Stimulated activated CD8-positive, alpha-beta memory T cell treated with anti-CD3 and anti-CD28 coated beads, Interleukin-12 subunit alpha, Interleukin-12 subunit beta, amount 100 ng/mL, for 24 hours (primary cell): ENCODE measurements at regions not wholly inside any gene's neighbourhood (a gene's known extent, or its start where the extent isn't known, plus 50 kb on each side); places are given as distances from the start of the nearest gene placed in this dataset.

Source experiments
- DNase-seq: peaks from one replicate; pipeline ENCODE4 v3.0.0-alpha.2; 2020; ENCODE audit errors: extremely low read depth

DNA sequence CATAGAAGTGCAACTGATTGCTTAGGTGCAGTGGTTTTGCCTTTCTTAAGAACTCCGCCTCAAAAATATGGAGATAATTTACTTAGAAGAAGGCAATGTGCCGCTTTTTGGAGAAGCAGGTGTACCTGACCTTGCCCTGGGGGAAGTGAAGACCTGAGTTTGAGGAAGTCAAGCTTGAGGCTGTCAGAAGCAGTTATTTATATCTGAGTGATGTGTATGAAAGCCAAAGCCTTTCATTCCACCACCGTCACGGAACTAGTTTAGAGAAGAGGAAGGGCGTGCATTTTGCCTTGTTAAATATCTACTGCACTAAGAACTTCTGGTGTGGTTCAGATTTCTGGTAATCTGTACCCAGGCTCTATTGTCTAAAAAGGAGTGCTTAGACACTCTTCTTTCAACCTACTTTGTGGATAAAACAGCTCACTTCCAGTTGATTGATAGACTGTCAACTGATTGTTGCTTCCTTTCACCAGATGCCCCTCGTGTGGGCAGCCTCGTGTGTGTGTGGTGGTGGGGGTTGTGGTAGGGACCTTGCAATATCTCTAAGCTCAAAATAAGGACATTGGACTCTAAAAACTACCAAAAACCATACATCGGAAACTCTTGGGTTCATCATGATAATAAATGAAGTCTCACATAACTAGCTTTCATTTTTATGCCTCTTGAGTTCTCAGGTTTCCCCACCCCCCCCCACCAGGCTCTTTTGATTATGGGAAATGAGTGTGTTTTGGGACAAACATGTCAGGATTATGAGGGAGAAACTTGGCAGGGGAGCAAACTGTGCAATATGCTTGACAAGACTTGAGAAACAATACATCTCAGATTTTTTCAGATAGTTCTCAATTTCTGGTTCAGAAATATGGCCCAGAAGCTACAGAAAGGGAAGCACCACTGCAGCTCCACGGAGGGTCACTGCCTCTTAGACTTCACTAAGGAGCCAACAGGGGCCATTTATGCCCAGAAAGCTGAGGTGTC, 78.6 kb downstream of the ARF6 start:
- no peak for DNase-seq

DNA sequence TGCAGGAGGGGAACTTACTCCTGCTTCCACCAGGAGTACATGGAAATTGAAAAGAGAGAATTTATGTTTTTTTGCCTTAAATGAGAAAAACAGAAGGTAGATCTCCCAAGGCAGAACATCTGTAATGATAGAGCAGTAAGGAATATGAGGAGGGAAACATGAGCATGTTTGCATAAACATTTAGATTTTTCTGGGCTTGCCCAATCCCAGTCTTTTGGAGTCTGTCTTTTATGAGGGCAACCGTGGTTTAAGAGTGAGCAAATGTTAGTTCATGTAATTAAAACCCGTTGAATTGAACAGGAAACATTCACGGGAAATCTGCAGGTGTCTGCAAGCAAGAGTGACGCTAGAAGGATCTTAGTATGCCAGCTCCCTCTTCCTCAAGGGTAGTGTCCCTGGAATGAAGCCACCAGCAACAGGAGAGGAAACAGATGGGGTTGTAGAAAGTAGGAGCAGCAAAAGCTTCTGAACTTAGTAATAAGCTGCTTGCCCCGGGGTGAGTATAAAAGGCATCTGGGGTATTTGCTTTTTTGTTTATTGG, 79.3 kb downstream of the ARF6 start:
- DNase-seq: no peak

DNA sequence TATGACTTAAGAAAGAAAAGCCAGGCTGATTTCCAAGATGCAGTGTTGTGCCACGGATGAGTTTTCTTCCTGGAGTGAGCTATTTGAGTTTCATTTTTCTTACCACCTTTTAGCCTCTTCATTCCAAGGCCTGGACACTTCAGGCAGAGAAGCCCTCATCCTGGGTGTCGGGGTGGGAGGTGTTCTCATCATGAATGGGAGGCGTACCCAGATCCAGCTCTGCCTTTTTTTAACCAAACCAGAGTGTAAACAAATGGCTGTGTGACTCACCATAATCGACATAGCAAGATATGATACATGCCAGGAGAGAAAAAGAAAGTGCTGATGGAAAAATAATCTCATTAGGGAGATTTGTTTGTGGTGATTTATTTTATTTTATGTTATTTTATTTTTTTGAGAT, 79.9 kb downstream of the ARF6 start:
- DNase-seq: no peak

DNA sequence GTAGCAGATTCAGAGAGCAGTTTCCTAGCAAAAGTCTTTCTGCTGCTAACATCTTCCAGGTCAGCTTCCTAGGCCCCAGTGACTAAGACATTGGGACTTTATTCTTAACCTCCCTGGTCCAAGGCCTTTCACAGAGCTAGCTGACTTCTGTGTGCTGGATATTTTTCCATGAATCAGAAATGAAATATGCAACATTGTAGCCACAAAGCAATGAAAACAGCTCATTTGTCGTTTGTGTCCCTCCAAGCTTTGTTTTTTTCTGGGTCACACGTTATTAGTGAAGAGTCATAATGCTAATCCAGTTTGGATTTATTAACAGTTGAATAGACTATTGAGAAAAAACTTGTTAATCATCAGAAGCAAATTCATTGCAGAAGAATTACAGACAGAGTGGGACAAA, 82.4 kb downstream of the ARF6 start:
- no peak for DNase-seq

DNA sequence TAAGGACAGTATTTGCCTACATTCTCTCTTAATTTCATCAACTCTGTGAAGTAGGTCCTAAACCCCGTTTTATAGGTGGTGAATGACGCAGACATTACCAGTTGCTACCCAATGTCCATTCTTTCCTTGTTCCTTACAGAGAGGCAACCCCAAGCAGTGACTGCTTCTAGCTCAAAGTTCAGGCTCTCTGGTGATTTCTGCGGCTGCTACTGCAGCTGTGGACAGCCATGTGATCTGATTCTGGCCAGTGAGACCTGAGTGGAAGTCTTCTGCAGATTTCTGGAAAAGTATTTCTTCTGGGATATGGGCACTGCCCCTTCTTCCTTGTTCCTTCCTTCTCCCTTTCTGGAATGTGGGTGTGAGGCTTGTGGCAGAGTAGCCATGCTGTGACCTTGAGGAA, 82.9 kb downstream of the ARF6 start:
- no peak for DNase-seq

DNA sequence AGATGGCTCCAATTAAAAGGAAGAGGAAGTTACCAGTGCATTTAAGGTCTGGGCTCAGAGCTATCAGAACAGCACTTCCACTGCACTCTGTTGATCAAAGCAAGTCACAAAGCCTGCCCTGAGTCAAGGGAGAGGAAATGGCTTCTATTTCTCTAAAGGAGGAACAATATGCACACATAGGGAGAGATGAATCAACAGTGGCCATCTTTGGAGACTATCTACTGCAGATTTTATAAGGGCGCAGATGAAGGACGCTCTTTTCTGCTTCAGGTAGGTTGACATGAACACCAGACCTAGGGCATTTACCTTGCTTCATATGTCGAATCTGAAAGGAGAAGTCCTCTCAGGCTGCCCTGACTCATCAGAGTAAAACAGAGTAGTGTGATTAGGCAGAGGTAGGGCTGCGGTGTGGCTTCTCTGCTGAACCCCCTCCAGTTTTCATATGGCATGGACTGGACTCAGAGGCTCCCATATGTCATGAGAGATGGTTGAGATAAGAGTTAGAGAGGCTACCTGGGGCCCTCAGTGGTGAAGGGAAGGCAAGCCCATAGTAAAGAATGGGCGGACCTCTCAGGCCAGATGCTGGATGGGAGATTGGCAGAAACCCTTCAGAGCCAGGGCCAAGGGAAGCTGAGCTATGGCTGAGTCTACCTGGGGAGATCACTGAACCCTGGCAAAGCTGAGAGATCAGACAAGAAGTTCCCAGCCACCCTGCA, 84.4 kb downstream of the ARF6 start:
- DNase-seq: no peak

DNA sequence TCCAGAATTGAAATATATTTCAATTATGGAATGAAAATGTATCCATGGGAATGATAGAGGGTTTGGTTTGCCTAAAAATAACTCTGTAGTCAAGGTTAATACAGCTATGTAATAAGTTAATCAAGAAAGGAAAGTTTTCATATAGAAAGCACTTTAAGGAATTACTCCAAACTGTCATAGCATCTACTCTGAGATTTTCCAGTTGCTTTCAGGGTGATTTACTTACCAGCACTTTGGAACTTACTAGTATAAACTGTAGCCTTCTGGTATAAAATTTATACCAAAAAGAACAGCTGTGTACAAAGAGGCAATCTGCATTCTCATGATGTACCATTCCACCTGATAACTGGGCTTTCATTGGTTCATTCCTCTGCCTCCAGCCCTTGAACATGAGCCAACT, 87.1 kb downstream of the ARF6 start:
- DNase-seq: no peak

DNA sequence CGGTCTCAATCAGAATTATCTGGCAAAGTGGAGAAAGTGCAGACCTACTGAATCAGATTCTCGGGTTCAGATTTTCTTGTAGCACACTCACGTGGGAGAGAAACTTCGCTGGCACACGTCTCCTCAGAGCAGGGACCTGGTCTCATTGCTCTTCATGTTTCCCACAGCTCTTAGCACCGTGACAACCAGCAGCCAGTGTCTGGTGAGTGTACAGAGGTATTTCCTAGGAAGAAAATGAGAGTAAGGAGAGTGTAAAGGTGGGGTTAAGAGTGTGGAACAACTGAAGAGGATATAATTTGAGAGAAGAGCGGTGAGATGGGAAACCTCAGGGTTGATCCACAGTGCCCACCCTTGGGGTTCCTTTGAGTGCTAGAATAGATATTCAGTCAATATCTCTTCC, 89.2 kb downstream of the ARF6 start:
- DNase-seq: no peak

DNA sequence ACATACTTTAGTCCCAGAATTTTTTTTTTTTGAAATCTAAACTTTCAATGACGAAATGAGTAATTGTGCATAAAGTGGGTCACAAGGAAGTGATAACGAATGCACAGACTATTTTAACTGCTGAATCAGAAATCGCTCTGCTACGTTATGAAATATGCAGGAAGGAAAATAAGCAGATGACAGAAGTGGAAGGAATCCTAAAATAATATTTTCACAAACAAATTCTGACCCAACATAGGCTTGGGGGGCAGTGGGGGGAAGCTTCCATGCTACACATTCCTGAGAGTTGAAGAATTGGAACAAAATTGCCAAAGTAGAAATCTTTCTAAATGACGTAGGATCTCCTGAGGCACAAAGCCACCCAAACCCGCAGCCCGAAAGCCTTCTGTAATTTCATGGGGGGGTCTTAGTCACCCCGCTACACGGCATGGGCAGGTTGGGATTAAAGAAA, 89.6 kb downstream of the ARF6 start:
- no peak for DNase-seq

DNA sequence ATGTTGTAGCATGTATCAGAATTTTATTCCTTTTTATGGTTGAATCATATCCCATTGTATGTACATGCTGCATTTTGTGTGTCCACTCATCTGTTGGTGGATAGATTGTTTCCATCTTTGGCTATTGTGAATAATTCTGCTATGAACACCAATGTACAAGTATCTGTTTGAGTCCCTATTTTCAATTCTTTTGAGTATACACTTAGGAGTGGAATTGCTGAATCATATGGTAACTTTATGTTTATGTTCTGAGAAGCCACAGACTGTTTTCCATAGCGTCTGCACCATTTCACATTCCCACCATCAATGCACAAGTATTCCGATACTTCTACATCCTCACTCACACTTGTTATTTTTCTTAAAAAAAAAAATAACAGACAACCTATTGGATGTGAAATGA, 91.5 kb downstream of the ARF6 start:
- DNase-seq: no peak

DNA sequence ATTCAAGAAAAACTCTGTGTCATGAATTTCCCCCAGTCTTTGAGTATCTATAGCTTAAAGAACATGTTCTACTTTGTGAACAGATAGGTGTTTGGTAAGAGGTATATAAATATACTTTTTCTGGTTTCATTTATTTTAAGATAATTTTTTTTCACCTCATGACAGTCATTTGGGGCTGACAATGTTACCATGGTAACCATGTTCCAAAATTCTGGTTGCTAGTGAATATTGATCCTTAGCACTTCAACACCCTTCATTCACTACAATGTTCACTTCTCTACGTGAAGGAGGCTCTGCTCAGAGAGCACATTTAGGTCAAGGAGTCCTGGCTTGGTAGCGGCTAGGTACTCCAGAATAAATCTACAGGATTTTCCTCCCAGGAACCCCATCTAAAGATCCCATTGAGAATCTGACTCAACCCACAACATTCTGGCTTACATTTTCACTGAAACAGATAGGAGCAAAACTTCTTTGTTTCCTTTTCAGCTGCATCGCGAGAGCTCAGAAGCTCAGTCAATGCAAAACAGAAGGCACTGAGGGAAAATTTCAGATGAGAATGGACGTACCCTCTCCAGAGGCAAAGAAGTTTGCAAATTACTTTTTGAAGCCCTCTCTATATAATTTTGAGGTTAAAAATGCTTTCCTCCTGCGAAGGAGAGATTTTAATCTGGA, 93.6 kb downstream of the ARF6 start:
- no peak for DNase-seq

DNA sequence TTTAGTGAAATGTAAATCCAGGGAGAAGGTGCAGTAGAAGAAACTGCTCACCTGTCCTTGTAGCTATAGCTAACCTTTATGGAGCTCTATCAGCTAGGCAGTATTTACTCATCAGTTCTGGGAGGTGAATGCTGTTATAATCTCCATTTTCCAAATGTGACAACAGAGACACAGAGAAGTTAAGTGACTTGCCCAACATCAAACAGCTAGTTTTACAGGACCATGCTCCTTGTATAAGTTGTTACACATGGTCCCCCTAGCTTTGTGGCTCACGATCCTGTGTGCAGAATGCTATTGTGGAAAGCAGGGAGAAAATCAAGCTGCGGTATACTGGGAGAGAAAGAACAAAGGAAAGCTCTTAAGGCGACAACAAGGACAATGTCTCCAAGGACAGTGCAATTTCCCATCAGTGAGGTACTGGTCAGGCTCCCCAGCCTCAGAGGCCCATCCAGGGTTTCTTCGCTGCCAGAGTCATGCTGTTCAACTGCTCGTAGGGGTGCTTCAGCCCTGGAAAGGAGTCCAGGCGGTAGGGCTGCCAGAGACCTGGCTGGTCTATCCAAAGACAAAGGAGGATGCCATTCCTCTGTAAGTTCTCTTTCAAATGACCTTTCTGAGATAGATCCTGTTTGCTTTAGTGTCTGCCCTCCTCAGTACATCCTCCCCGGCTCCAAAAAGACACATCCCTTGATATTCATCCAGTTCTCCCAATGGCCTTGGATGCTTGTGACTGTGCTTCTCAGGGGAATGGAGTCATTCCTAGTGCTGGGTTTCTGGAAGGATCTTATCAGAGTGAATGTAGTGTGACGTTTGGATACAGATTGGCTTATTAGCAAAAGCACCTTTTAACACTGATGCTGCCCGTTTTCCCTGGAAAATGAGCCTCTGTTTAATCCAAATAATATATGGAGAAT, 95.5 kb downstream of the ARF6 start:
- DNase-seq: no peak

DNA sequence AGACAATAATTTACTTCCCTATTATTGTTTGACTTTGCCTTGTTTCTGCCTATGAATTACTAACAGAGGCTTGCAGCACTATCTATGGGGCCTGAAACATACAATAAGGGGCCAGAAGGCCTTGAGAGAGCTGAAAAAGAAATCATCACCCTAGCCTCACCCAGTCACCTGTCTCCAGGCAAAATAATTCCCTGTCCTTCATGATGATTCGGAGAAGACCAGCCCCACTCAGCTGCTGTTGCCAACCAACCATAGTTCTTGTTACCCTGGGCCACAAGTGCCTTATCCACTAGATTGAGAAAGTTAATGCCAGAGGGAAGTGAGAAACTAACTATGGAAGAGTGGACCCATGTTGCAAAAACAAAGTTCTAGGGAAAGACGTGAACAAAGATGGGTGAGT, 97.1 kb downstream of the ARF6 start:
- DNase-seq: no peak

DNA sequence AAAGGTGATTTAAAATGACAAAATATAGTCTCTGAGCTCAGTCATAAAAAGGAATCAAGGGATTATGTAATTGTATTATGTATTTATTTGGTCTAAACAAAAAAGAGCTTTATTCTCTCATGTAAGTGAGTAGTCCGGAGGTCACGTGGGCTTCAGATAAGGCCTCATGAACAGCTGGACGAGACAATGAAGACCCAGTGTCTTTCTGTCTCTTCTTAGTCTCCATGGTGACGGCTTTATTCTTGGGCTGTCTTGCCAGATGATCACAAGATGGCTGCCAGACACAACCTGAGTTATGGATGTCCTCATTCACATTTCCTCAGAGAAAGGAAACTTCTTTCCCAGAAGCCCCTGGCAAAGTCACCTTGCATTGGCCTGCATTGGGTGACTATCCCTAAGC, 98.6 kb downstream of the ARF6 start:
- DNase-seq: no peak

DNA sequence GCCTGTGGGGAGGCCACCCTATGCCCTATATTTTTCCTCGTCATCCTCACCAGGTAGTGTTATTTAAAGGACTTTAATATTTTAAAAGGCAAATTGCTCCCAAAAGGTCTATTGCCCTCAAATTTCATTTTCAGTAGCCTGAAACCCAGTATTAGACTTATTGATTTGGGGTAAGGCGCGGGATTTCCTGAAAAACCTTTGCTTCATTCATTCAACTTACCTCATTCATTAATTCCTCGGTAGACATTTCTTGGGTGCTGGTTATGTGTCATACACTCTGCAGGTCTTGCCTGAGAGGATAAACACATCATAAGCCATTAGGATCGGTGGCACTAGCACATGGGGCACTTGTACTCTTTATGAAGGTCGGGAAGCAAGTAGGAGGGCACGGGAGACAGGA, 99.2 kb downstream of the ARF6 start:
- no peak for DNase-seq

DNA sequence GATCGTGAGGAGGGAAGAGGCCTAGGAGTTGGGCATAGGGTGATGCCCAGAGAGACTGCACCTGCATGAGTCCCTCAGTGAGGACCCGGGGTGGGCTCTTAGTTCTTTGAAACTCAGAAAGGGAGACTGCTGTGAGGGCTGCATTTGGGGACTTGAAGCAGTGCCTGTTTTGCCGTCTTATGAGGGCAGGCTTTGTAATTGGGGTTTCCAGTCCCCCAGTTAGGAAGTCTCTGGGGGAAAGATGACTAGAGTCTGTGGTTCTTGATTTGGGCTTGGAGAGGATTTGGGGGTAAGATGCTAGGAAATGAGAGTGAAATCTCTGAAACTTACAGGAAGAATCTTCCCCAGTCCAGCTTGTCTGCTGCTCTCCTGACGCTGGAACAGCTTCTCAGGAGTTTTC, 99.6 kb downstream of the ARF6 start:
- no peak for DNase-seq

DNA sequence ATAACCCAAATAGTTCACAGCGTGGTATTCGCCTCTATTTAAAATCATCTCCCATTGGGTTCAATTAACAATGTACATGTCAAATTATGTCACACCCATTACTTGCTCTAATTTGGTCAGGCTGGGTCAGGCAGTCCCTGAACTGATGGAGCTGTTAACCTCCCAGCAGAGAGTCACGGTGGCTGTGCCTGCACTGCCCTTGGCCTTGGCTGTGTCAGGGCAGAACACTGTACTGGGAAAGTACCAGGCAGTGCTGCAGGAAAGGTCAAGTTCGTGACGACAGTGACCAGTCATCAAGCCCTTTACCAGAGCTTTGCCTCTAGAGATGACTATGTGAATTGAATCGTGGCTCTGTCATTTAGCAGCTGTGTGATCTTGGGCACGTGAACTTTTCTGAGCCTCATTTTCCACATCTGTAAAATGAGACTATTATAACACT, 100.0 kb downstream of the ARF6 start:
- no peak for DNase-seq

DNA sequence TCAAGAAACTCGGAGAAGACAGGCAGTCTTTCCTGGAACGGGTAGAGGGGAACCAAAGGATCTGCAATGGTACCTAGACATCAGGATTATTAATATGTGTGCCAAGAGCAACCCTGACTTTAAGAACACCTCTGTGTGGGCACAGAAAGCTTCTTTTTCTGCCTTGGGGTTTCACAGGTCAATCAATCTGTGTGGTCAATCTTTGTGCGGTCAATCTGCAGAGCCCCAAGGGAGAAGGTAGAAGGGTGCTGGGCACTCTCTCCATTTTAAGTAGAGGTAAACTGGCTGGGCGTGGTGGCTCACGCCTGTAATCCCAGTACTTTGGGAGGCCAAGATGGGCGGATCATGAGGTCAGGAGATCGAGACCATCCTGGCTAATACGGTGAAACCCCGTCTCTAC, 100.7 kb downstream of the ARF6 start:
- DNase-seq: no peak

DNA sequence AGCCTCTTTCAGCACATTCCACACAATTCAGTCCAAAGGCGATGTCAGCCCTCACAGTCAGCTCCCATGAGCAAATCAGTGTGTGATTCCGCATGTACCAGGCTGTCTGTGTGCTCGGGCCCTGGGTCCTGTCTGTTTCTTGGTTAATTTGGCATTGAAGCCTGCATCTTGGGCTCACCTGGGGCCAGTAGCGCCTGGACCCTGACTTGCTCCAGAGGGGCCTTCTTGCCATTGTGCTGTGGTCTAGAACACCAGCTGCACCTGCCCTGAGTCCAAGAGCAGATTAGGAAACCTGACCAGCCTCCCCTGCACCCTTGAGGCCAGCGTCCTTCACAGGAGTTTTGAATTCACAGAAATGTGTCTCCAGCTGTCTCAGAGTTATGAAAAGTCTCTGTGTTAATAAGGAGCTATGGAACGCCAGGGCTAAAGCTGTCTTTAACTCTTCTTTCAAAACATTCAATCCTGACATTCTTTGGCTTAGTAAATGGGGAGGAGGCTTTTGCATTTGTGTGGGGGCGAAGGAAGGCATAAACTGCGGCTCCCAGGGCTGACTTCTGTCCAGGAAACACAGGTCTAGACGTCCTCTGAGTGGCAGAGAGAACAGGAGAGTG, 102.2 kb downstream of the ARF6 start:
- no peak for DNase-seq

DNA sequence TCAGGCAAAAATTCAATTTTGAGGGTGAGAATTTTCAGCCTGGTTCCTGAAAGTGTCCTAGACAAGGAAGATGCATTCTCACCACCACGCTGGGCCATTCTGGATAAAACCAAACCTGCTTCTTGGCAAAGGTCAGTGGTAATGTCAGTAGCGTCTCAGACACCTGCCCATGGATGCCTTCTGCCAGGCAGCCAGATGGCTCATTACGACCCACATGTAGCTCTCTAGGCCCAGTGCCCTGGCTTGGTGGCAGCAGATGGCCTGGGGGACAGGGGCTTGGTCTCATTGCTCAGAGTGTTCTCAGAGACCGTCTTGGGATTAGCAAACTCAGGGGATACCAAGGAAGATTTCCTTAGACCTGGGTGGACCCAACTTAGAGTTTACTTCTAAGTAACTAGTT, 105.1 kb downstream of the ARF6 start:
- DNase-seq: no peak
